ENCODE measurements at regions not wholly inside any gene's neighbourhood (a gene's known extent, or its start where the extent isn't known, plus 50 kb on each side); places are given as distances from the start of the nearest gene placed in this dataset.

GRCh38 chr5:3216386-3216785, 379.2 kb upstream of the IRX1 start:
- TF ChIP-seq POLR2AphosphoS5 (IDR thresholded peaks at IDR 0.05) (no peak), CTCF (IDR thresholded peaks at IDR 0.05) (no peak), EP300 (IDR thresholded peaks at IDR 0.05) (no peak), POLR2A (IDR thresholded peaks at IDR 0.05) (no peak)
- Histone ChIP-seq H3K4me1 (no peaks in the 10 kb centered on the region), H3K36me3 (no peaks in the 10 kb centered on the region), H3K4me3 (no peak overlapping the region), H3K9me3 (peaks cover 0 to 7% (median 0%) of the 10 kb centered on the region in 4 donors), H3K27ac (no peak overlapping the region), H3K27me3 (no peaks in the 10 kb centered on the region)
- ATAC-seq (ENCODE audit: low FRiP score in 2 of 2) (no peak), DNase-seq (no peak)
- 82 to 87% methylated on average over 7 of the region's 7 CpGs for WGBS, 2 donors

- no peak for DNase-seq
- no peak for ATAC-seq (ENCODE audit: low FRiP score in 2 of 2)
- no peaks in the 10 kb centered on the region for H3K4me1 ChIP-seq
- WGBS, 2 donors = 86 to 88% methylated on average over 3 to 12 of the region's 12 CpGs
- H3K9me3 ChIP-seq = peaks cover 0 to 7% (median 0%) of the 10 kb centered on the region in 4 donors
- no peak overlapping the region for H3K27ac ChIP-seq
- TF ChIP-seq POLR2AphosphoS5 (IDR thresholded peaks at IDR 0.05) (no peak), CTCF (IDR thresholded peaks at IDR 0.05) (no peak), EP300 (IDR thresholded peaks at IDR 0.05) (no peak), POLR2A (IDR thresholded peaks at IDR 0.05) (no peak)
- H3K36me3 ChIP-seq = no peaks in the 10 kb centered on the region
- H3K27me3 ChIP-seq = no peaks in the 10 kb centered on the region
- H3K4me3 ChIP-seq = no peak overlapping the region
These were observed 380.7 kb upstream of the IRX1 start for GRCh38 chr5:3214838-3215374.

GRCh38 chr5:3214396-3214795, 381.2 kb upstream of the IRX1 start:
- DNase-seq = no peak
- H3K27me3 ChIP-seq = no peaks in the 10 kb centered on the region

GRCh38 chr5:3212869-3213268, 382.8 kb upstream of the IRX1 start:
- H3K36me3 ChIP-seq = no peaks in the 10 kb centered on the region
- TF ChIP-seq POLR2A (IDR thresholded peaks at IDR 0.05) (no peak), CTCF (IDR thresholded peaks at IDR 0.05) (no peak), EP300 (IDR thresholded peaks at IDR 0.05) (no peak), POLR2AphosphoS5 (IDR thresholded peaks at IDR 0.05) (no peak)
- WGBS, 2 donors = 88 to 89% methylated on average over 15 of the region's 15 CpGs

More at GRCh38 chr5:3214396-3214795, 381.2 kb upstream of the IRX1 start:
- TF ChIP-seq CTCF (IDR thresholded peaks at IDR 0.05) (no peak), POLR2AphosphoS5 (IDR thresholded peaks at IDR 0.05) (no peak), POLR2A (IDR thresholded peaks at IDR 0.05) (no peak), EP300 (IDR thresholded peaks at IDR 0.05) (no peak)
- no peaks in the 10 kb centered on the region for H3K4me1 ChIP-seq
- H3K27ac ChIP-seq = no peak overlapping the region
- no peak overlapping the region for H3K4me3 ChIP-seq
- no peaks in the 10 kb centered on the region for H3K36me3 ChIP-seq
- no peak for ATAC-seq (ENCODE audit: low FRiP score in 2 of 2)
- peaks cover 0 to 6% (median 0%) of the 10 kb centered on the region in 4 donors for H3K9me3 ChIP-seq
- 89 to 90% methylated on average over 8 of the region's 8 CpGs for WGBS, 2 donors

GRCh38 chr5:3210531-3210930, 385.1 kb upstream of the IRX1 start:
- Histone ChIP-seq H3K9me3 (peaks cover 0 to 4% (median 0%) of the 10 kb centered on the region in 4 donors), H3K27me3 (no peaks in the 10 kb centered on the region), H3K27ac (no peak overlapping the region), H3K36me3 (no peaks in the 10 kb centered on the region), H3K4me1 (no peaks in the 10 kb centered on the region), H3K4me3 (no peak overlapping the region)
- DNase-seq (no peak), ATAC-seq (ENCODE audit: low FRiP score in 2 of 2) (no peak)
- TF ChIP-seq EP300 (IDR thresholded peaks at IDR 0.05) (no peak), POLR2AphosphoS5 (IDR thresholded peaks at IDR 0.05) (no peak), CTCF (IDR thresholded peaks at IDR 0.05) (no peak), POLR2A (IDR thresholded peaks at IDR 0.05) (no peak)
- WGBS, 2 donors = 75 to 90% methylated on average over 5 to 8 of the region's 9 CpGs

More at GRCh38 chr5:3212869-3213268, 382.8 kb upstream of the IRX1 start:
- no peaks in the 10 kb centered on the region for H3K27me3 ChIP-seq
- H3K4me1 ChIP-seq = no peaks in the 10 kb centered on the region
- peaks cover 0 to 4% (median 0%) of the 10 kb centered on the region in 4 donors for H3K9me3 ChIP-seq
- H3K4me3 ChIP-seq = no peak overlapping the region
- H3K27ac ChIP-seq = no peak overlapping the region
- ATAC-seq (ENCODE audit: low FRiP score in 2 of 2) = no peak
- no peak for DNase-seq
